ENCODE measurements at regions not wholly inside any gene's neighbourhood (a gene's known extent, or its start where the extent isn't known, plus 50 kb on each side); places are given as distances from the start of the nearest gene placed in this dataset.

DNA sequence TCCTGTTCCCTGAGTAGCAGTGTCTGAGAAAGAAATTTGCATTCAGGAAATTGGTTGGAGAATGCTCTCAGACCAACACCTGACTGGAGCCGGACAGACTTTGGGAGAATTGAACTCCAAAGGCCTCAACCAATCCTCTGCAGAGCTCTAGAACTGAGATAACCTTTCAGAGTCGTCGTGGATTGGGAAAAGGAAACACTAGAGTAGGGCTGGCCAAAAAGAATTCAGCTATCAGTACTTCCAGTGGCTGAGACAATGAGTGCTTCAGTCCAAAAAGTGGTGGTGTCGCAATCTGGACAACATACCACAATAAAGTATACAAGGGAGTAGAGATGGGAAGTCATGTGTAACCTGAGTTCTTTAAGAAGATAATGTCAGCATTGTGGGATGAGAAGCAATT is 377.1 kb downstream of the SLC16A7 start:
- Histone ChIP-seq H3K4me3 (ENCODE audit: low read depth, low read length) (no peak overlapping the region), H3K9me3 (ENCODE audit: control insufficient read depth, insufficient read depth, low read length) (no peaks in the 10 kb centered on the region), H3K27ac (ENCODE audit: low read depth, low read length) (no peak overlapping the region)

DNA sequence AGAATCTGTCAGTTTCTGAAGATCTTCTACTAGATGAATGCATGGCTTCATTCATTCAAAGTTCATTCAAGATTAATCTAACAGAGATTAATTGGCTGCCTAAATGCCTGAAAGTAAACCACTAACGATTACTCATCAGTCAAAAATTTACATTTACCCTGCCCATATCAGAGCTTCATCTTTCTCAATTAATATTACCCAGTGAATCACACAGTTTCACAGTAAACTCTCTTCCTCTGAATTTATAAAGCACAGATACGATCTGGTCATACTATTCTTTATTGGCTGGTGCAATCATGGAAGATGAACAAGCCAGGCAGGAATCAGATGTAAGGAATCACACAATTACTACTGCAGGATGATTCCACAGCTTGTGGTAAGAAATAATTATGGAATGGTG is 377.7 kb downstream of the SLC16A7 start:
- H3K36me3 ChIP-seq (ENCODE audit: control insufficient read depth, insufficient read depth, low read length): no peaks in the 10 kb centered on the region

More for the DNA sequence above, 377.1 kb downstream of the SLC16A7 start:
- Histone ChIP-seq H3K4me1 (ENCODE audit: control insufficient read depth, insufficient read depth, low read length) (no peaks in the 10 kb centered on the region), H3K27me3 (ENCODE audit: control insufficient read depth, insufficient read depth, low read length) (no peaks in the 10 kb centered on the region), H3K9ac (ENCODE audit: low read depth, low read length) (no peak overlapping the region), H3K36me3 (ENCODE audit: control insufficient read depth, insufficient read depth, low read length) (no peaks in the 10 kb centered on the region)

DNA sequence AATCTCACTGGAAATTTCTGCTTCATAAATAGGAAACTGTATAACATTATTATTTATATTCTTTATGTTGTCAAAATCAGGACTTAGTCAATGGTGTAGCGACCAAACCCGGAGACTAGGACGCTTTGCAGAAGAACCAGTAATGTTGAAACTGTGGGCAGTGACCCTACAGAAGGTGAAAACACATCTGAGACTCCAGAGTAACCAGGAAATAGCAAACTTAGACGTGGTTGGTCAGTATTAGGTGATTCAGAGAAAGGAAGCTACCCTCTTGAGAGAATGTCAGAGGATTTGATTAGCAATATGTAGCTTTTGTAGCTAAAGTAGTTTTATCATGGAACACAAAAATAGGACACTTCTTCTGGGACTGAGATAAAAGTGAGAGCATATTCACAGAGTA is 381.9 kb downstream of the SLC16A7 start:
- Histone ChIP-seq H3K9ac (ENCODE audit: low read depth, low read length) (no peak overlapping the region), H3K9me3 (ENCODE audit: control insufficient read depth, insufficient read depth, low read length) (no peaks in the 10 kb centered on the region), H3K27ac (ENCODE audit: low read depth, low read length) (no peak overlapping the region), H3K4me3 (ENCODE audit: low read depth, low read length) (no peak overlapping the region), H3K36me3 (ENCODE audit: control insufficient read depth, insufficient read depth, low read length) (no peaks in the 10 kb centered on the region), H3K4me1 (ENCODE audit: control insufficient read depth, insufficient read depth, low read length) (no peaks in the 10 kb centered on the region), H3K27me3 (ENCODE audit: control insufficient read depth, insufficient read depth, low read length) (no peaks in the 10 kb centered on the region)

More for the DNA sequence above, 377.7 kb downstream of the SLC16A7 start:
- H3K4me3 ChIP-seq (ENCODE audit: low read depth, low read length): no peak overlapping the region
- H3K27me3 ChIP-seq (ENCODE audit: control insufficient read depth, insufficient read depth, low read length): no peaks in the 10 kb centered on the region
- H3K9ac ChIP-seq (ENCODE audit: low read depth, low read length): no peak overlapping the region
- H3K4me1 ChIP-seq (ENCODE audit: control insufficient read depth, insufficient read depth, low read length): no peaks in the 10 kb centered on the region
- no peak overlapping the region for H3K27ac ChIP-seq (ENCODE audit: low read depth, low read length)
- no peaks in the 10 kb centered on the region for H3K9me3 ChIP-seq (ENCODE audit: control insufficient read depth, insufficient read depth, low read length)

DNA sequence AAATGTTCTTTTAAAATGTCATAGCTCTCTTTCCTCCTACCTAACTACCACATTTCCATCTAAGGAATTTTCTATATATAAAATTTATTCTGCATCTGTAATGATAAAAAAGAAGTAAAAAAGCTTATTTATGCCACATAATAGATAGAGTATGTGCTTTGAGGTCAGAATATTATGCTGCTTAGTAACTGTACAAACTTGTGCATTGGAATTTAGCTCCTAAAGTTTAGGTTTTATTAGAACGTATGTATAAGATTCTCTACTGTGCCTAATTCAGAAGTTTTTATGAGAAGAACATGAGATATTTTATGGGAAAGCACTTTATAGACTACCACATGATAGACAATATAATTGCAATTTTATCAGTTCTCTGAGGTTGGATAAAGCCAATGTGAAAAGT is 384.6 kb downstream of the SLC16A7 start:
- no peaks in the 10 kb centered on the region for H3K9me3 ChIP-seq (ENCODE audit: control insufficient read depth, insufficient read depth, low read length)
- no peak overlapping the region for H3K4me3 ChIP-seq (ENCODE audit: low read depth, low read length)
- no peaks in the 10 kb centered on the region for H3K4me1 ChIP-seq (ENCODE audit: control insufficient read depth, insufficient read depth, low read length)
- no peak overlapping the region for H3K27ac ChIP-seq (ENCODE audit: low read depth, low read length)
- H3K9ac ChIP-seq (ENCODE audit: low read depth, low read length): no peak overlapping the region
- no peaks in the 10 kb centered on the region for H3K36me3 ChIP-seq (ENCODE audit: control insufficient read depth, insufficient read depth, low read length)
- no peaks in the 10 kb centered on the region for H3K27me3 ChIP-seq (ENCODE audit: control insufficient read depth, insufficient read depth, low read length)

DNA sequence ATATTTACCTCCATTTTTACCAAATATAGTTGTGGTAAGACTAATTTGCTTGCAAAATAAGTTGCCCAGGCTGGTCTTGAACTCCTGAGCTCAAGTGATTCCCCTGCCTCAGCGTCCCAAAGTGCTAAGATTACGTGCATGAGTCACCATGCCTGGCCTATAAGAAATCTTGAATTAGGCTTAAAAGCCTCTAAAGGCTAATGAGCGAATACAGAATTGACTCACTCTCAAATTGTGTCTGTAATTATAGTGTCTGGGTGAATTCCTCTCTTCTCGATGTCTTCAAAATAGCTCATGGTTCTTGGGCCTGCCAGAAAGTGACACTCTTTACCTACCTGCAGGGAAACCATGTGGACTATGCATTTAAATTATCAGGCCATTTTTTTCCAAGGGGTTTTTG is 403.5 kb downstream of the SLC16A7 start:
- no peaks in the 10 kb centered on the region for H3K9me3 ChIP-seq (ENCODE audit: control insufficient read depth, insufficient read depth, low read length)
- H3K4me1 ChIP-seq (ENCODE audit: control insufficient read depth, insufficient read depth, low read length): peaks cover 17% of the 10 kb centered on the region
- H3K4me3 ChIP-seq (ENCODE audit: low read depth, low read length): no peak overlapping the region
- H3K9ac ChIP-seq (ENCODE audit: low read depth, low read length): no peak overlapping the region
- no peak overlapping the region for H3K27ac ChIP-seq (ENCODE audit: low read depth, low read length)
- H3K27me3 ChIP-seq (ENCODE audit: control insufficient read depth, insufficient read depth, low read length): no peaks in the 10 kb centered on the region
- H3K36me3 ChIP-seq (ENCODE audit: control insufficient read depth, insufficient read depth, low read length): no peaks in the 10 kb centered on the region

DNA sequence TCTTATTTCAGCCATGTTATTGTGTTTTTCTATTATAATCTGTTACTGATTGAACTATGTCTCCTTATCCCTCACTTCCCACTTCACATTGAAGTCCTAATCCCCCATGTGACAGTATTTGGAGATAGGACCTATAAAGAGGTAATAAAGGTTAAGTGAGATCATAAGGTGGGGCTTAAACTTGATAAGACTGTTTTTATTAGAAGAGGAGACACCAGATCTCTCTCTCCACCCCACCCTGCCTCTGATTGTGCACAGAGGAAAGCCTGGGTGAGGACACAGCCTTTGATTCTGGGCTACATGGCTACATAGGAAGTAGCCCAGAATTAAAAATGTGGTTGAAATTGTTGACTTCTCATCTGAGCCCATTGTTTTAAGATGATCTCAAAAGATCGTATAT is 414.7 kb downstream of the SLC16A7 start:
- Histone ChIP-seq H3K27me3 (ENCODE audit: control insufficient read depth, insufficient read depth, low read length) (no peaks in the 10 kb centered on the region), H3K4me1 (ENCODE audit: control insufficient read depth, insufficient read depth, low read length) (no peaks in the 10 kb centered on the region), H3K27ac (ENCODE audit: low read depth, low read length) (no peak overlapping the region), H3K9me3 (ENCODE audit: control insufficient read depth, insufficient read depth, low read length) (no peaks in the 10 kb centered on the region), H3K4me3 (ENCODE audit: low read depth, low read length) (no peak overlapping the region), H3K36me3 (ENCODE audit: control insufficient read depth, insufficient read depth, low read length) (no peaks in the 10 kb centered on the region), H3K9ac (ENCODE audit: low read depth, low read length) (no peak overlapping the region)

DNA sequence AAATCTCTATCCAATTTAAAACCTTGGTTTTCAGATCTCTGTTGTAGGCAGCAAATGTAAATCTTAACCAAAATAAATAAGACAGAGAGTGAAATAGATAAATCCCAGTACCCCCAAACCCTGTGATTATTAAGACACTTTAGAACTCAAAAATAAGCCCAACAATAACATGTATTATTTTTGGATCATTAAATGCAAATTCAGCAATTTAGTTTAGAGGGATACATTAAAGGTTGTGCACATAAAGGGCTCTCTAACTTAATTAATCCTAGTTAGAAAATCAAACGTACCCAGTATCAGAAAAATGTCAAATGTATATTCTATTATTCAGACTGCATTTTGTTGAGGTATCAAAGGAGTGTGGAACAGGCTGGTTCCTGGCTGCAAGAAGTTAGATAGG is 416.8 kb downstream of the SLC16A7 start:
- Histone ChIP-seq H3K36me3 (ENCODE audit: control insufficient read depth, insufficient read depth, low read length) (no peaks in the 10 kb centered on the region), H3K9me3 (ENCODE audit: control insufficient read depth, insufficient read depth, low read length) (no peaks in the 10 kb centered on the region), H3K27ac (ENCODE audit: low read depth, low read length) (no peak overlapping the region), H3K27me3 (ENCODE audit: control insufficient read depth, insufficient read depth, low read length) (no peaks in the 10 kb centered on the region), H3K4me3 (ENCODE audit: low read depth, low read length) (no peak overlapping the region), H3K9ac (ENCODE audit: low read depth, low read length) (no peak overlapping the region), H3K4me1 (ENCODE audit: control insufficient read depth, insufficient read depth, low read length) (no peaks in the 10 kb centered on the region)

DNA sequence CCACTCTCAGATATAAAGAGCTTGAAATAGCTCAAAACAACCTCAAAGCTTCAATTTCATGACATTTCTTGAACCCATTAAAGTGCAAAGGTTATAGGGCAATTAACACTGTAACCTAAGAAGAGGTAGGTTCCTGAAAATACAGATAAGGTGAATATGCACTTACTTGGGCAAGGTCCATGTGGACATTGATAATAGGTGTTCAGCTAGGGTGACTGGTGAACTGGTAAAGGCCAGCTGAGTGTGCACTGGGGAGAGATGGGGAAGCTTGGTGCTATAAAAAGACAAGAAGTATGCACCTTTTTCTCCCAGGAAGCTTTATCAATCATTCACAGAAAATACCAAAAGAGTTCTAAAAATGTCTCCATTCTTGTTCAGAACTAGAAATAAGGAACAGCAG is 418.6 kb downstream of the SLC16A7 start:
- Histone ChIP-seq H3K27me3 (ENCODE audit: control insufficient read depth, insufficient read depth, low read length) (no peaks in the 10 kb centered on the region), H3K27ac (ENCODE audit: low read depth, low read length) (no peak overlapping the region), H3K4me3 (ENCODE audit: low read depth, low read length) (no peak overlapping the region), H3K4me1 (ENCODE audit: control insufficient read depth, insufficient read depth, low read length) (no peaks in the 10 kb centered on the region), H3K36me3 (ENCODE audit: control insufficient read depth, insufficient read depth, low read length) (no peaks in the 10 kb centered on the region), H3K9ac (ENCODE audit: low read depth, low read length) (no peak overlapping the region), H3K9me3 (ENCODE audit: control insufficient read depth, insufficient read depth, low read length) (no peaks in the 10 kb centered on the region)

DNA sequence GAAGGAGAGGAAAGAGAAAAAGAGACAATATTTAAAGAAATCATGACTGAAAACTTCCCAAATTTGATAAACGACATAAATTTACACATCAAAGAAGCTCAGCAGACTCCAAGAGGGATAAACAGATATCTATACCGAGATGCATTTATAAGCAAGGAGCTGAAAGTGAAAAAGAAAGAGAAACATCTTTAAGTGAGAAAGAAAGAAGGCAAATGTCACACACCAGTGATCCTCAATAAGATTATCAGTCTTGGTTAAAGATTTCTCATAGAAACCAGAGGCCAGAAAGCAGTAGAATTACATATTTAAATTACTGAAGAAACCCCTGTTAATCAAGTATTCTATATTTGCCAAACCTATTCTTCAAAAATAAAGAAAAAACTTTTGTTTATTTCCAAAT is 424.2 kb downstream of the SLC16A7 start:
- no peak overlapping the region for H3K9ac ChIP-seq (ENCODE audit: low read depth, low read length)
- H3K27ac ChIP-seq (ENCODE audit: low read depth, low read length): no peak overlapping the region
- no peaks in the 10 kb centered on the region for H3K9me3 ChIP-seq (ENCODE audit: control insufficient read depth, insufficient read depth, low read length)
- no peaks in the 10 kb centered on the region for H3K27me3 ChIP-seq (ENCODE audit: control insufficient read depth, insufficient read depth, low read length)
- no peak overlapping the region for H3K4me3 ChIP-seq (ENCODE audit: low read depth, low read length)
- no peaks in the 10 kb centered on the region for H3K36me3 ChIP-seq (ENCODE audit: control insufficient read depth, insufficient read depth, low read length)
- H3K4me1 ChIP-seq (ENCODE audit: control insufficient read depth, insufficient read depth, low read length): no peaks in the 10 kb centered on the region

DNA sequence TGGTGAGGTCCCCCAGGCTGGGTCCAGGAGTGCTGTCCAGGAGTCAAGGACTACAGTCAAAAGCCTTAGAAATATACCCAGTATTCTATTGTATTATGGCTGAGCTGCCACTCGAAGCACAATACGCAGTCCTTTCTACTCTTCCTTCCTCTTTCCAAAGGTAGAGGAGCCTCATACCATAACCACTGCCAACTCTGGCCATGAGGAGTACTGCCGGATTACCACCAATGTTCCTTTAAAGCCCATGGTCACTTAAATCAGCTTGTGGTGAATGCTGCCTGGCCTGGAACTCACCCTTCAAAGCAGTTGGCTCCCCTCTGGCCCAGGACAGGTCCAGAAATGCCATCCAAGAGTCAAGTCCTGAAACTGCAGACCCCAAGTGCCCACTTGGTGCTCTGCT is 425.4 kb downstream of the SLC16A7 start:
- Histone ChIP-seq H3K9ac (ENCODE audit: low read depth, low read length) (no peak overlapping the region), H3K36me3 (ENCODE audit: control insufficient read depth, insufficient read depth, low read length) (no peaks in the 10 kb centered on the region), H3K27ac (ENCODE audit: low read depth, low read length) (no peak overlapping the region), H3K9me3 (ENCODE audit: control insufficient read depth, insufficient read depth, low read length) (no peaks in the 10 kb centered on the region), H3K27me3 (ENCODE audit: control insufficient read depth, insufficient read depth, low read length) (no peaks in the 10 kb centered on the region), H3K4me1 (ENCODE audit: control insufficient read depth, insufficient read depth, low read length) (no peaks in the 10 kb centered on the region), H3K4me3 (ENCODE audit: low read depth, low read length) (no peak overlapping the region)

DNA sequence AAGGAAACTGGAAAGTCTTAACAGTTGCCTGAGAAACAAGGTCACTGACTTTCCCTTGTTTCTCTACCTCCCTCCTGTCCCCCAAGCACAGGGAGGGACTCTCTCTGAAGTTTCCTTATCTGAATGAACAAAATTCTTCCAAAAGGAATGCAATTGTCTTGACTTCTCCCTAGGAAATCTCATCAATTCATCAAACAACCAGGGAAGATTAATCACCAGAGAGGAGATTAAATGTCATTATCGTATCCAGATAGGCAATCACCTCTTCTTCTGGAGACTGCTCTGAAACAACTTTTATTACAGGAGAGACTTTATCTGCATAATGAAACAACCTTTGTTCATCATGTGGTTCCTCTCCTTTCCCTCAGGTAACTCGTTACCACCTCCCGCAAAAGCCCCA is 431.4 kb downstream of the SLC16A7 start:
- no peaks in the 10 kb centered on the region for H3K36me3 ChIP-seq (ENCODE audit: control insufficient read depth, insufficient read depth, low read length)
- no peaks in the 10 kb centered on the region for H3K4me1 ChIP-seq (ENCODE audit: control insufficient read depth, insufficient read depth, low read length)
- H3K27me3 ChIP-seq (ENCODE audit: control insufficient read depth, insufficient read depth, low read length): no peaks in the 10 kb centered on the region
- no peaks in the 10 kb centered on the region for H3K9me3 ChIP-seq (ENCODE audit: control insufficient read depth, insufficient read depth, low read length)
- H3K4me3 ChIP-seq (ENCODE audit: low read depth, low read length): no peak overlapping the region
- no peak overlapping the region for H3K9ac ChIP-seq (ENCODE audit: low read depth, low read length)
- H3K27ac ChIP-seq (ENCODE audit: low read depth, low read length): no peak overlapping the region

DNA sequence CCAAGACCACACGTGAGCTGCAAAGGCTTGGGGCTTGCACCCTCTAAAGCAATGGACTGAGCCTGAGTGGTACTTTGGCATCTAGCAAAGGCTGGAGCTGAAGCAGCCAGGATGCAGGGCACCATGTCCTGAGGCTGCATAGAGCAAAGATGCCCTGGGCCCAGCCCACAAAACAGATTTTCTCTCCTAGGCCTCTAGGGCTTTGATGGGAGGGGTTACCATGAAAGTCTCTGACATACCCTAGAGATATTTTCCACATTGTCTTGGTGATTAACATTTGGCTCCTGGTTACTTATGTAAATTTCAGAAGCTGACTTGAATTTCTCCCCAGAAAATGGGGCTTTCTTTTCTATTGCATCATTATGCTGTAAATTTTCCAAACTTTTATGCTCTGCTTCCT is 438.3 kb downstream of the SLC16A7 start:
- H3K27ac ChIP-seq (ENCODE audit: low read depth, low read length): no peak overlapping the region
- H3K9me3 ChIP-seq (ENCODE audit: control insufficient read depth, insufficient read depth, low read length): peaks cover 15% of the 10 kb centered on the region
- no peaks in the 10 kb centered on the region for H3K36me3 ChIP-seq (ENCODE audit: control insufficient read depth, insufficient read depth, low read length)
- H3K4me1 ChIP-seq (ENCODE audit: control insufficient read depth, insufficient read depth, low read length): no peaks in the 10 kb centered on the region
- H3K9ac ChIP-seq (ENCODE audit: low read depth, low read length): no peak overlapping the region
- no peaks in the 10 kb centered on the region for H3K27me3 ChIP-seq (ENCODE audit: control insufficient read depth, insufficient read depth, low read length)
- H3K4me3 ChIP-seq (ENCODE audit: low read depth, low read length): no peak overlapping the region
